Ishikawa (cell line): ENCODE measurements at regions not wholly inside any gene's neighbourhood (a gene's known extent, or its start where the extent isn't known, plus 50 kb on each side); places are given as distances from the start of the nearest gene placed in this dataset.

Source experiments
- CEBPB ChIP-seq: IDR thresholded peaks from 2 replicates; pipeline ENCODE4 v1.6.1; 2012
- EGR1 ChIP-seq: IDR thresholded peaks from 2 replicates; pipeline ENCODE4 v1.6.1; 2012
- EP300 ChIP-seq: IDR thresholded peaks from 2 replicates; pipeline ENCODE4 v1.6.1; 2012; ENCODE audit warnings: borderline replicate concordance
- FOXM1 ChIP-seq: IDR thresholded peaks from 2 replicates; pipeline ENCODE4 v1.6.1; 2012; ENCODE audit warnings: low read depth, borderline replicate concordance
- MAX ChIP-seq: IDR thresholded peaks from 2 replicates; pipeline ENCODE4 v1.6.1; 2012
- NFIC ChIP-seq: IDR thresholded peaks from 2 replicates; pipeline ENCODE4 v1.6.1; 2012
- REST ChIP-seq: IDR thresholded peaks from 2 replicates; pipeline ENCODE4 v1.6.1; 2012; ENCODE audit warnings: low read depth, mild to moderate bottlenecking
- TAF1 ChIP-seq: IDR thresholded peaks from 2 replicates; pipeline ENCODE4 v1.6.1; 2012; ENCODE audit warnings: low read depth, mild to moderate bottlenecking
- TCF12 ChIP-seq: IDR thresholded peaks from 2 replicates; pipeline ENCODE4 v1.6.1; 2012; ENCODE audit warnings: low read depth
- YY1 ChIP-seq: IDR thresholded peaks from 2 replicates; pipeline ENCODE4 v1.6.1; 2012; ENCODE audit warnings: low read depth

- no peak for TF ChIP-seq YY1
- no peak for TF ChIP-seq EP300
- TF ChIP-seq TAF1, result no peak
- no peak for TF ChIP-seq FOXM1
- no peak for TF ChIP-seq NFIC
- no peak for TF ChIP-seq MAX
- no peak for TF ChIP-seq REST
- no peak for TF ChIP-seq CEBPB
- TF ChIP-seq EGR1, result no peak
- TF ChIP-seq TCF12, result no peak
Observed at GRCh38 chr6:80625405-80625804, 518.9 kb downstream of the BCKDHB start.
